GM18870 (cell line): ENCODE measurements at regions not wholly inside any gene's neighbourhood (a gene's known extent, or its start where the extent isn't known, plus 50 kb on each side); places are given as distances from the start of the nearest gene placed in this dataset.

Experiments
- ATAC-seq: cut with Tn5 transposase; IDR thresholded peaks from one replicate; pipeline ENCODE4 v1.9.1; 2021; ENCODE audit warnings: moderate library complexity; ENCODE audit not compliant: unreplicated experiment

DNA sequence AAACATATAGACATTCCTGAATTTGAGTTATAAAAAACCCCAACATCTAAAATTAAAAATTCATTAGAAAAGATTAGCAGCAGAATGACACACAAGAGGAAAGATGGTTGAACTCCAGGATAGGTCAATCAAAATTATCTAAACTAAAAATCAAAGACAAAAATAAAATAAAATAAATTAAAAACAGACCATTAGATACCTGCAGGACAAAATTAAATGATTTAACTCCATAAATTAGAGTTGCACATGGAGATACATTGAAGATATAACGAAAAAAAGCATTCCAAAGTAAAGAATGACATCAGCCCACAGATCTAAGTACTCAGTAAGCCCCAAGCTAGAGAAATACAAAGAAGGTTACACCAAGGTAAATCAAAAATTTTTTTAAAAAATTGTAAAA is 226.1 kb upstream of the SORCS1 start:
- no peak for ATAC-seq

DNA sequence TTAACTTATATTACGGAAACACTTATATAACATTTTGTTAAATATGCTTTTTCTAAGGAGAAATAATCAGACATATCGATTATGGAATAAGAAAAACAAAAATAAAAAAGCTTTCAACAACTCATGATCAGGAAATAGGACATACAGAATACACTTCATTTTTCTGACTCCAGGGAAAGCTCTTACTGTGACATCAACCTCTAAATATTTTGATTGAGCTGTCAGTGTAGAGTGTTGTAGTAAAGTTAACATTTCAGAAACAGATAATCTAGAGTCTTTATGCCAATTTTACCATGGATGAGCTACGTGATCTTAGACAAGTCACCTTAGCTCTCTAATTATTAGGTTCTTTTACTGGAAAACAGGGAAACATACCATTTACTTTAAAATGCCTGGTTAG is 218.9 kb upstream of the SORCS1 start:
- no peak for ATAC-seq

DNA sequence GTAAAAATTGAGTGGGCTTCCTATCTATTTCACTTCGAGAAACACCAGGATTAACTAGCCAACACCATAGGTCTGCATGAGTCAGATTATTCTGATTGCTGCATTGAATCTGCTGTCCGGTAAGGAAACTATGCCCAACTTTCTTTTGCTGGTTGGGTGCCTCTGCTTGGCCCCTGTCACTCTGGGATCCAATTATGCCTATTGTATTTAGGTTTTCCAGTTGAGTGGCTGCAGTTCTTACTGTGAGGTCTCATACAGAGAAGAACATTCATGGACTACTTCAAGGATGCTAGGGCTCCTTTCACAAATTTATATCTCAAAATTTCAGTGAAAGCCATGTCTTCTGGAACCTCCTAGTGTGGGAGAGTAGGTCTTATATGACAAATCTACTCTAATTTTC is 215.1 kb upstream of the SORCS1 start:
- ATAC-seq = no peak

DNA sequence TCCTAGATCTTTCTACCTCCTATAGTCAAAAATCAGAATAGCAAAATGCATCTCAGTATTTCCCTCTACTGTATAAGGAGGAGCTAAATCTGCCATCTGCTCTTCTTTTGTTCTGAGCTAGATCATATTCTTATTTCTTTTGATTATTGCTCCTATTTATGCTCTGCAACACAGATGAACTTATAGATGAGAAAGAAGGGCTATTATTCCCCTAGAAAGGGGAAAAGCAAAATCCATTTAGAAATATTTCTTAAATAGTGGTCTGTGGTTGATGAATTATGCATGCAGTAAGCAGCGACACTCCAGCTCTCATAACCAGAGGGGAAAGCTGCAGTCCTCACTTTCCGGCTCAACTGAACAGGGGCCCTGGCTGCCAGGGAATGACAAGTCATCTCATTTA is 207.3 kb upstream of the SORCS1 start:
- no peak for ATAC-seq

DNA sequence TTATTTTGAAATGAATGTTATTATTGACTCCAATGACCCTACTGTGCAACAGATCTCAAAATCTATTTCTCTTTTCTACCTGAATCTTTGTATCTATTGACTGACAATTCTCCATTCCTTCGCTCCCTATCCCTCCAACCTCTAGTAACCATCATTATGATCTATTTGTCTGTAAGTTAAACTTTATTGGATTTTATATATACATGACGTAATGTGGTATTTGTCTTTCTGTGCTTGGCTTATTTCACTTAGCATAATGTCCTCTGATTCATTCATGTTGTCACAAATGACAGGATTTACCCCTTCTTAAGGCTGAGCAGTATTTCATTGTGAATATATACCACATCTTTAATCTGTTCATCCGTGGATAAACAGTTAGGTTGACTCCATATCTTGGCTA is 200.4 kb upstream of the SORCS1 start:
- ATAC-seq = no peak

DNA sequence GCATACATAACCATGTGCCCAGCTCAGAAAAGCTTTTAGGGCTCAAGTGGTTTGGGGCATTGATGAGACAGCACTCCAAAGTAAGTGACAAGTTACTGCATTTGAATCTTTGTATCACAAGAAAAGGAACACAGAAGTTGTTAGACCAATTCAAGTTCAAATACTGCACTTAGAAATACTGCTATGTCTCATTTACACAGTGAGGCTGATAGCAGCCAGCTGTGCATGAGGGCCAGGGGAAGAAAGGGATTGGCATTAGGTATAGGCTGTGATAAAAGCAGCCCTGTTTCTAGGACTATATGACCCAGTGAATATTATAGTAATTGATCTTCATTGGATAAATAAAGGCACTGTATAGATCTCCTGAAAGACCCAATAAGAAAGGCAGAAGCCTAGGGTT is 197.8 kb upstream of the SORCS1 start:
- ATAC-seq = no peak

DNA sequence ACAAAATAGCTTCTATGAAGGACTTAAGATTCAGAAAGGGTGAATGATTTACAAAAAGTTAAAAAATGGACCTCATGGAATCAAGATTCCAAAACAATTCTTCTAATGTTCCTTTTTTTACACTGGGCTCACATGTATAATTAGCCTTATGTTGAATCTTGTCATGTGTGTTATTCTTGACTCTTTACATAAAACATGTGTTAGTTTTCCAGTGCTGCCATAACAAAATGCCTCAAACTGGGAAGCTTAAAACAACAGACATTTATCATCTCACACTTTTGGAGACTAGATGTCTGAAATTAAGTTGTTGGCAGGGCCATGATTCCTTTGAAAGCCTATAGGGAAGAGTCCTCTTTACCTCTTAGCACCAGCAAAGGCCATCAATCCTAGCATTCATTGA is 192.5 kb upstream of the SORCS1 start:
- no peak for ATAC-seq

DNA sequence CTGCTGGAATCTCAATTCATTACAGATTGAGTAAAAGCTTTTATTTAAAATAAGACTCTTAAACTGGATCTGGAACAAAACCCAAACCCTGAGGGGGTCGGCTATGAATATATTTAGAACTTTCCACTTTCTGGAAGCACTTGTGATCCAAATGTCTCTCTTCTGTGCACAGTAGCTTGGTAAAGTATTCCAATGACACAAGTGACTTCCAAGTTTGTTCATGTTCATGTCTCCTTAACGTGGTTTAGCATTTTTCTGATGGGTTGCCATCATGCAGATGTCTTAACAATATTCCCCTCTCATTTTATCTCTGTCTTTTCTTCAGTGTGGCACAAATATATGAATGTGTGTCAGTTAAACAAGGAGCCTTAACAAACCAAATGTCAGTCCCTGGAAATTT is 191.9 kb upstream of the SORCS1 start:
- no peak for ATAC-seq

DNA sequence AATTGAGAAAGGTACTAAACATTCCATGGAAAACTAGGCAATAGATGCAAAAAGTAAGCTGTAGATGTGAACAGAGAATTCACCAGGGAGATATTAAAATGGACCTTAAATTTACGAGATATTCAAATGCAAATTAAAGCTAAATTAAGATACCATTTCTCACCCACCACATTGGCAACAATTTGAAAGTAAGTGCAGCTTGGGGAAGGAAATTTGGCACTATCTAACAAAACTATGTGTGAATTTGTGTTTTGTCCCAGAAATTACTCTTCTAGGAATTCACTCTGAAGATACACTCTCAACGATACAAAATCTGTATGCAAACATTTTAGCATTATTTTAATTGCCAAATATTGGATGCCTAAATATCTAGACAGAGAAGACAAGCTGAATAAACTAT is 178.2 kb upstream of the SORCS1 start:
- ATAC-seq = no peak

DNA sequence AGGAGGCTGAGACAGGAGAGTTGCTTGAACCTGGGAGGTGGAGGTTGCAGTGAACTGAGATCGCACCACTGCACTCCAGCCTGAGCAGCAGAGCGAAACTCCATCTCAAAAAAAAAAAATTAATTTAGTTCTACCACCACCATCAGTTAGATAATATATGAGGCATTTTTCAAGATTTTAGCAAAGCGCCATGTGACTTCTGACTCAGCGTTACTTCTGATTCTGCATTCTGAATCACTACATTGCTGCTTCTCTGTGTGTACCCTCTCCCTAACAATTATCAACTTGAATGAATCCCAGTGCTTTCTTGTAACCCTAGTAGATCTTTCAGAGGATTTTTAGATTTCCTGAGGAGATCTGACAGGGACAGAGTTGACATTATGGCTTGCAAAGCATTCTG is 176.8 kb upstream of the SORCS1 start:
- ATAC-seq = no peak

DNA sequence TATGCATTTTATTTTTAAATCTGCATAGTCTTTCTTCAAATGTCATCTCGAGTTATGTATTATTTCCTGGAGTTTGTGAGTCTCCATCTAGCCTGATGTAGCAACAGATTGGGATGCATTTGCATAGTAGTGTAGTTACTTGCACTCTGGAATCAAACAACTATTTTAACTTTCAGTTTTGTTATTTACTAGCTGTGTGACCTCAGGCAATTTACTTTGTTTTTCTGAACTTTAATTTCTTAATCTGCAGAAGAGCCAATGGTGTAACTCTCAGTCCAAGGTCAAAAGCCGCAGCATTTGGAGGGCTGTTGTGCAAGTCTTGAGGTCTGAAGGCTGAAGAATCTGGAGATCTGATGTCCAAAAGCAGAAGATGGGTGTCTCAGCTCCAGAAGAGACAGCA is 175.8 kb upstream of the SORCS1 start:
- ATAC-seq = no peak

DNA sequence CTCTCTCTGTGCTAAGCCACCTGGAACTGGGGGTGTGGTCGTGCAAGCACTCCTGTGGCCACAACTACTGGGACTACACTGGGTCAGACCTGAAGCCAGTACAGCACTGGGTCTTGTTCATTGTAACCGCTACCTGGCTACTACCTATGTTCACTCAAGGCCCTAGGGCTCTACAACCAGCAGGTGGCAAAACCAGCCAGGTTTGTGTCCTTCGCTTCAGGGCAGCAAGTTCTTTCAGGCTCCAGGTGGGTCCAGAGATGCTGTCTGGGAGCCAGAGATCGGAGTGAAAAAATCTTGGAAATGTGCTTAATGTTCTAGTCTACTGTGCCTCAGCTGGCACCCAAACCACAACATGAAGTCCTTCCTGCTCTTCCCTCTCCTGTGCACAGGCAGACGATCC is 171.6 kb upstream of the SORCS1 start:
- no peak for ATAC-seq

DNA sequence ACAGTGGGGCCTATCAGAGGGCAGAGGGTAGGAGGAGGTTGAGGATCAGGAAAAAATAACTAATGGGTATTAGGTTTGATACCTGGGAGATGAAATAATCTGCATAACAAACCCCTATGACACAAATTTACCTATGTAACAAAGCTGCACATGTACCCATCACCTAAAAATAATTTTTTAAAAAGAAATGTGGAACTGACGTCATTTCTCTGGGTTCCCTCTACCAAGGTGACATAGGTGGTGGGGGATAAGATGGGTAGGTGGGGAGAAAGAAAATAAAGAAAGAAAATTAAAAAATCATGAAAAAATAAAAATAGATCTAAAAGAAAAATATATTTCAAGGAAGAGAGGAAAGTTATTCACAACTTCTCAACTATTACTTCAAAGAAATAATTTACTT is 153.1 kb upstream of the SORCS1 start:
- ATAC-seq = no peak

DNA sequence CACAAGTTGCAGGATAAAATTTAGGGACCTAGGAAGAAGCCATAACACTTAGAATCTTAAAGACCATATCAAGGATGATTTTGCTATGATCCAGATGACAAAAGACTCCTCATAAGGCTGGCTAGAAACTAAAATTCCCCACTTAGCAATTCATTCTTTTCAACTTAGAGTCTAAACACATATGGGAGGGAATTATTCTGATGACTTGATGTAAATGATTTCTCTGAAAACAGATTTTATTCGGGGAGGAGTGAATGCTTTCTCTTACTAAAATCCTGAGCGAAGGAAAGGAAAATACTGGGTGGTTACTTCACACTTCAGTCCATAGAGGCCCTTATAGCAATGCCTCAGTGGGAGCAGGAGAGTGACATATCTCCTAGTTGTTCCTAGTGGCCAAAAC is 138.7 kb upstream of the SORCS1 start:
- ATAC-seq = no peak

DNA sequence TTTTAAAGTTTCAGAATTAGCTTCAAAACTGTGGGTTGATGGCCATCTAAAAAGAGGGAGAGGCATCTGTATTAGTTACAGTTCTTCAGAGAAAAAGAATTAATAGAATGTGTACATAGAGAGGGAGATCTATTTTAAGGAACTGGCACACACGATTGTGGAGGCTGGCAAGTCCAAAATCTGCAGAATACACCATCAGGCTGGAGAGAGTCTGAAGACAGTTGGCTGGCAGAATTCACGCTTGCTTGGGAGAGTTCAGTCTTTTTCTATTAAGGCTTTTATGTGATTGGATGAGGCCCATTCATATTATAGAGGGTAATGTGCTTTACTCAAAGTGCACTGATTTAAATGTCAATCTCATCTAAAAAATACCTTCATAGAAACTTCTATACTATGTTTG is 135.1 kb upstream of the SORCS1 start:
- no peak for ATAC-seq

DNA sequence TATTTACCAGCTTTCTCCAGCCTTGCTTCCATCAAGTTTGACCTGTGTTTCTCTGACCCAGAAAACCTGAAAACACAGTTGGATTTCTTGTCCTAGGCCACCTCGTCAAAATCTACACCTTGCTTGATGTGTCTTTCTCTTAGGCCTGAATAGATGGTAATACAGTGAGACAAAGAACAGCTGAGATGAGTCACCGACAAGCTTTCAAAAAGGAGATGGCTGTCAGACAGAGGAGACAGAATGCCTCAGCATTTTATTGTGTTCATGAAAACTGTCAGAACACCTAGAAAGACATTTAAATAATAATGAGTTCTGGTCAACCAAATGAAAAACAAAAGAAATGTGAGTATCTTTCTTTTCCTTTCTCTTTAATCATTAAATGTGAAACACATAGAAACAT is 119.7 kb upstream of the SORCS1 start:
- ATAC-seq = no peak

DNA sequence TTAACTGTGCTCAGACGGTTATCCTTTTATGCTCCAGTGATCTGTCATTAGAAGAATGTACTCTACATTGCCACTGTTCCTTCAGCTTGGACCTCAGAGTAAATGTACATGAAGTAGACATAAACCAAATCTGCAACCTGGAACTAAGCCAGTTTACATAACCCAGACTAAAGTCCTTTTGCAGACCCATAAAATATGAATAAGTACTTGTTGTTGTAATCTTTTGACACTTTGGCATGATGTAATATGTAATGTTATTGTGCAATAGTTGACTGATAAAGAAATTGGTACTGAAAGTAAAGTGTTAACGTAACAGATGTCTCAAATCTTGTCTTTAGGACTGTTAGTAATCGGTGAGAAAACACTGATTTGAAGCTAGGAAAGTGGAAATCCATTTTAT is 115.8 kb upstream of the SORCS1 start:
- no peak for ATAC-seq

DNA sequence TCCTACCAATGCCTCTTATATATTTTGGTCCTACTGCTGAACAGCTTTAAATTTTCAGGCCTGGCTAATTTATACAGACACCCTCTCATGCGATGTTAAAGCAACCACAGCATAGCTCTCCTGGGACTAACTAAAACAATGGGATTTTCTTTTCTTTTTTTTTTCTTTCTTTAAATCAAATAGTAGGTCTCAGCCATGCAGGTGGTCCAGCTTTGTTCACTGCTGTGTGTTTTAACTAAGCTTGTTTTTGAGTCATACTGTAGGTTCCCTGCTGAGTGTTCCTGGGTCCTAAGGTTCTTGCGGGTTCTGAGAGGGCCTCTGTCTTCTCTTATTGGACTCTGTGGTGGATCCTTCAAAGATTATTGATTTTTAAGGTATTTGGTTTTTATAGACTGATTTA is 113.1 kb upstream of the SORCS1 start:
- ATAC-seq = no peak

DNA sequence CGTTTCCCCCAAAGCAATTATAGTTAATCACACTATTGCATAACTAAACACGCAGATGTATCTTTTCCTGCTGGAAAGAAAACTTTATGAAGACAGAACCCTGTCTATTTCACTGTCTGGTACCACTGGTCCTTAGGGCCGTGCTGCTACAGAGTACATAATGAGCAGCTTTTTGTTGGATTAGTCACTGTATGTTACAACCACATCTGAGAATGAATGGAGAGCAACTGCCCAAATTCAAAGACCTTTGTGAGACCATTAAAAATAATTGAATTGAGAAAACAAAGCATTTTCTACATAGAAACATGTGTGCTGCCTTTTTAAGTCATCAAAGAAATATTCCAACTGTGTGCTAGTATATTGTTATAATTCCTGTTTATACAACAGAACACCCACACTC is 111.3 kb upstream of the SORCS1 start:
- no peak for ATAC-seq

DNA sequence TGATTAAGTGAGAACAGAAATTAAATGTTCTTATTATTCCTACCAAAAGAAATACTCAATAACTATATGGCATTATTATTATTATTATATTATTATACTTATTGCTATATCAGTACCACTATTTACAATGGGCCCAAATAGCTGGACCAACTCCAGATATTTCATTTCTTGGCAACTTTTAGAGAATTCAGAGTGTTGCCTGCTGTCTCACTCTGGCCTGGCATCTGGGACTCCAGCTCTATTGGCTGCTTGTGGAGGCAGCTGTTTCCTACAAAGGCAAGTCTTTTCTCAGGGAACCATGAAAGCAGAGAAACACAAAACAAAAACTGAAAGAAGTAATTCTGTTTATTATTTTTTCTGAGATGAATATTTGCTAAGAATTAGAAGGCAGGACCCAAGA is 105.1 kb upstream of the SORCS1 start:
- no peak for ATAC-seq

DNA sequence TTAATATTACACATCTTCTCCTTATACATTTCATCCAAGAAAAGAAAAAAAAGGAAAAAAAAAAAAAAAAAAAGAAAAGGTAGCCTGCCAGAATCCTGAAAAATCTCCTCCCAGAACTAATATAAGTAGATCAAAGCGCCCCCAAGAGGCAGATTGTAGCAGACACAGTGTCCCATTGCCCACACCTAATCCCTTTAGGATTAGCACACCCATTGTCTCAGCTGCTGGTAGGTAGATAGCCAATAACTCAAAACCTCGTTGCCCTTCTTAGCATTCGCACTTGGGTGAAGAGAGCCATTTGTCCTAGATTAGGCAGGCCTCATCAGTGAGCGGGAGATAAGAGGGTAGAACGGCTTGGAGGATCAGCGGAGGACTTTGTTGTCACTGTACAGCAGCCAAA is 100.2 kb upstream of the SORCS1 start:
- ATAC-seq = no peak

DNA sequence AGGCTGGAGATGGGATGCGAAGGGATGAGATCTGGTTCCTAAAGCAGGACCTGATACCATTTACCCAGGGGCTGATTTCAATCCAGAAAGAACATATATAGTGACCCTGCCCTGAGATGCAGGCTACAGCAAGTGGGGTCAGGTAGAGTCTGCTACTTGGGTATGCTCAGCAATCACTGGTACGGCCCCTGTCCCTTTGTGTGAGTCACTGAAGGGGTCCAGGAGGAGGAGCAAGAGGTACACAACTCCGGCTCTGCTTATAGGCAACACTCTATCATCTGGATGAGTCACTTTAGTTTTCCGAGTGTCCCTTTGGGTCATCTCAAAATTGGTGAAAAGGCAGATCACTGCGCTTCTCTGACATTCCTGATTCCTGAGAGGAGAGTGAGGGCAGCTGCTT is 79.6 kb upstream of the SORCS1 start:
- ATAC-seq = no peak

DNA sequence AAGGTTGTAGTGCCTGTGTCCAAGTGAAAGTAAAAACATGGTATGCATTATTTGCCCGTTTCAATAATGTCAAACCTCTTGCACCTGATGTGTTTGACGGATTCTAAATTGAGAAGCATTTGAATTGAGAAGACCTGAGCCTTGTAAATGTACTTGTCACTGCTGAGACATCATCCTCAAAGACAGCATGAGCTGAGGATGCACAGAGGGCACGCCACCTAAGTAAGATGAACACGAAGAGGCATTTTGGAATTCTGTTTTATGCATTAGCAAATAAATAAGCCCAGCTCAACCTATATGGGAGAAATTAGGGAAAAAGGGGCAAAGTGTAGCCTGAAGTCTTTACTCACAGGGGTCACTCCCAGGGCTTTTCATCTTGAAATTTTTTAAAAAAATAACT is 73.8 kb upstream of the SORCS1 start:
- no peak for ATAC-seq

DNA sequence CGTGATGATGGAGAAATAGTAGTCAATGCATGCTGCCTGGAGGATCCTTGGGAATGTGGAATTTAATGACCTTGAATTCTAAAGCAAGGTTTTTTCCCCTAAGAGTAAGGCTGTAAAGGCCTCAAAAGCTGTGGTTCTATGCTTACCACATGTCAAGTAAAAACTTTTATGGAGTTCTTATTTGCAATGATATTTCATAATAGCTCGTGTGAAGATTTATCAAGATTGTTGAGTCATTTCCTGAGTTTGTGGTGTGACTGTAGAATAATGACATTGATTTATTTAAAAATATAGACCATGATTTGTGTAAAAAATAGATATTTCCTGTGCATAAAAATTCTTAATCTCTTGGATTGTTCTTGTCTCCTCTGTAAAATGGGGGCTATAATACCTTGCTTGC is 67.5 kb upstream of the SORCS1 start:
- no peak for ATAC-seq
